T-helper 17 cell (primary cell): ENCODE measurements at regions not wholly inside any gene's neighbourhood (a gene's known extent, or its start where the extent isn't known, plus 50 kb on each side); places are given as distances from the start of the nearest gene placed in this dataset.
A peak's percentile ranks its signal among the peaks of the same experiment; 100 is the strongest.

ENCODE experiments used
- ATAC-seq: fragments of 150-1000 bp; cut with Tn5 transposase; 2 replicates; pipeline ENCODE4 v1.10.0; 2021; ENCODE audit warnings: mild to moderate bottlenecking, moderate library complexity
- DNase-seq, 3 donors: peaks; one replicate each; pipeline versions ENCODE4 v3.0.0 to v3.0.0-alpha.2; 2020 to 2021
- H3K9me3 ChIP-seq: one replicate; pipeline ENCODE4 v1.7.0; 2013; ENCODE audit warnings: low read length, mild to moderate bottlenecking; ENCODE audit not compliant: control insufficient read depth, poor library complexity, severe bottlenecking
- H3K27ac Mint-ChIP-seq: one replicate; pipeline ENCODE4 v1.8.0; 2022; ENCODE audit warnings: mild to moderate bottlenecking, moderate library complexity, mixed read lengths
- H3K27me3 Mint-ChIP-seq: one replicate; pipeline ENCODE4 v1.8.0; 2022; ENCODE audit warnings: mixed read lengths
- H3K36me3 Mint-ChIP-seq: one replicate; pipeline ENCODE4 v1.8.0; 2022; ENCODE audit warnings: low read depth, mixed read lengths
- H3K4me1 Mint-ChIP-seq: one replicate; pipeline ENCODE4 v1.8.0; 2022; ENCODE audit warnings: mild to moderate bottlenecking, mixed read lengths
- H3K4me3 Mint-ChIP-seq: one replicate; pipeline ENCODE4 v1.8.0; 2022; ENCODE audit warnings: mild to moderate bottlenecking, moderate library complexity, mixed read lengths

GRCh38 chr1:199657449-199657848, 370.1 kb upstream of the NR5A2 start:
- Mint-ChIP-seq H3K4me3 (no peak overlapping the region), H3K27me3 (peaks cover 50% of the 10 kb centered on the region), H3K27ac (no peak overlapping the region), H3K4me1 (no peaks in the 10 kb centered on the region), H3K36me3 (no peaks in the 10 kb centered on the region)
- ATAC-seq (no peak), DNase-seq (no peak)
- no peaks in the 10 kb centered on the region for H3K9me3 ChIP-seq

GRCh38 chr1:199660071-199660470, 367.4 kb upstream of the NR5A2 start:
- H3K27me3 Mint-ChIP-seq, result peaks cover 58% of the 10 kb centered on the region
- H3K27ac Mint-ChIP-seq, result no peak overlapping the region
- peaks cover 2% of the 10 kb centered on the region for H3K4me1 Mint-ChIP-seq
- DNase-seq (no peak), ATAC-seq (no peak)
- H3K36me3 Mint-ChIP-seq, result peaks cover 3% of the 10 kb centered on the region
- no peak overlapping the region for H3K4me3 Mint-ChIP-seq
- no peaks in the 10 kb centered on the region for H3K9me3 ChIP-seq

- DNase-seq (no peak), ATAC-seq (no peak)
- Mint-ChIP-seq H3K4me3 (no peak overlapping the region), H3K27me3 (peaks cover 36% of the 10 kb centered on the region), H3K4me1 (peaks cover 2% of the 10 kb centered on the region), H3K27ac (no peak overlapping the region), H3K36me3 (peaks cover 3% of the 10 kb centered on the region)
- no peaks in the 10 kb centered on the region for H3K9me3 ChIP-seq
Measured at GRCh38 chr1:199665371-199665770, 362.1 kb upstream of the NR5A2 start.

GRCh38 chr1:199667089-199667488, 360.4 kb upstream of the NR5A2 start:
- peaks cover 4% of the 10 kb centered on the region for H3K4me1 Mint-ChIP-seq

GRCh38 chr1:199669916-199670315, 357.6 kb upstream of the NR5A2 start:
- no peak for DNase-seq
- no peaks in the 10 kb centered on the region for H3K9me3 ChIP-seq
- Mint-ChIP-seq H3K4me1 (peaks cover 2% of the 10 kb centered on the region), H3K27me3 (peaks cover 23% of the 10 kb centered on the region), H3K27ac (no peak overlapping the region), H3K4me3 (no peak overlapping the region), H3K36me3 (peaks cover 1% of the 10 kb centered on the region)
- no peak for ATAC-seq

More at GRCh38 chr1:199667089-199667488, 360.4 kb upstream of the NR5A2 start:
- H3K36me3 Mint-ChIP-seq, result peaks cover 3% of the 10 kb centered on the region
- no peak for DNase-seq
- no peaks in the 10 kb centered on the region for H3K9me3 ChIP-seq
- H3K4me3 Mint-ChIP-seq, result no peak overlapping the region
- H3K27ac Mint-ChIP-seq, result no peak overlapping the region
- H3K27me3 Mint-ChIP-seq, result peaks cover 27% of the 10 kb centered on the region
- no peak for ATAC-seq

- H3K27ac Mint-ChIP-seq, result no peak overlapping the region
- peaks cover 3% of the 10 kb centered on the region for H3K36me3 Mint-ChIP-seq
- no peaks in the 10 kb centered on the region for H3K9me3 ChIP-seq
- DNase-seq (no peak), ATAC-seq (no peak)
- H3K4me1 Mint-ChIP-seq, result peaks cover 2% of the 10 kb centered on the region
- no peak overlapping the region for H3K4me3 Mint-ChIP-seq
- H3K27me3 Mint-ChIP-seq, result peaks cover 24% of the 10 kb centered on the region
Measured at GRCh38 chr1:199671684-199672083, 355.8 kb upstream of the NR5A2 start.

GRCh38 chr1:199675937-199676336, 351.6 kb upstream of the NR5A2 start:
- Mint-ChIP-seq H3K4me1 (no peaks in the 10 kb centered on the region), H3K27ac (no peak overlapping the region), H3K27me3 (peaks cover 16% of the 10 kb centered on the region), H3K36me3 (peaks cover 3% of the 10 kb centered on the region), H3K4me3 (no peak overlapping the region)
- DNase-seq, result no peak
- ATAC-seq, result no peak
- H3K9me3 ChIP-seq, result no peaks in the 10 kb centered on the region

- DNase-seq (no peak), ATAC-seq (no peak)
- Mint-ChIP-seq H3K27me3 (peaks cover 7% of the 10 kb centered on the region), H3K4me3 (no peak overlapping the region), H3K27ac (no peak overlapping the region), H3K4me1 (peaks cover 5% of the 10 kb centered on the region), H3K36me3 (peaks cover 3% of the 10 kb centered on the region)
- H3K9me3 ChIP-seq, result no peaks in the 10 kb centered on the region
Measured at GRCh38 chr1:199678771-199679170, 348.7 kb upstream of the NR5A2 start.

- Mint-ChIP-seq H3K4me1 (peaks cover 5% of the 10 kb centered on the region), H3K36me3 (no peaks in the 10 kb centered on the region), H3K27me3 (peaks cover 9% of the 10 kb centered on the region), H3K27ac (no peak overlapping the region), H3K4me3 (no peak overlapping the region)
- no peaks in the 10 kb centered on the region for H3K9me3 ChIP-seq
- DNase-seq (no peak), ATAC-seq (no peak)
Measured at GRCh38 chr1:199682081-199682480, 345.4 kb upstream of the NR5A2 start.

GRCh38 chr1:199684686-199685273, 342.7 kb upstream of the NR5A2 start:
- ATAC-seq (peak; percentile 66), DNase-seq (no peak)
- peaks cover 5% of the 10 kb centered on the region for H3K4me1 Mint-ChIP-seq
- H3K9me3 ChIP-seq, result no peaks in the 10 kb centered on the region
- no peak overlapping the region for H3K27ac Mint-ChIP-seq
- H3K4me3 Mint-ChIP-seq, result no peak overlapping the region
- peaks cover 33% of the 10 kb centered on the region for H3K27me3 Mint-ChIP-seq
- H3K36me3 Mint-ChIP-seq, result no peaks in the 10 kb centered on the region

- H3K4me1 Mint-ChIP-seq, result peaks cover 5% of the 10 kb centered on the region
- ATAC-seq (no peak), DNase-seq (no peak)
- no peaks in the 10 kb centered on the region for H3K36me3 Mint-ChIP-seq
- no peaks in the 10 kb centered on the region for H3K9me3 ChIP-seq
- no peak overlapping the region for H3K4me3 Mint-ChIP-seq
- H3K27ac Mint-ChIP-seq, result no peak overlapping the region
- peaks cover 37% of the 10 kb centered on the region for H3K27me3 Mint-ChIP-seq
Measured at GRCh38 chr1:199685369-199685768, 342.1 kb upstream of the NR5A2 start.

GRCh38 chr1:199687321-199687720, 340.2 kb upstream of the NR5A2 start:
- H3K4me1 Mint-ChIP-seq, result no peaks in the 10 kb centered on the region
- H3K36me3 Mint-ChIP-seq, result peaks cover 3% of the 10 kb centered on the region
- DNase-seq (no peak), ATAC-seq (no peak)
- no peak overlapping the region for H3K4me3 Mint-ChIP-seq
- H3K27ac Mint-ChIP-seq, result no peak overlapping the region
- H3K9me3 ChIP-seq, result no peaks in the 10 kb centered on the region
- peaks cover 46% of the 10 kb centered on the region for H3K27me3 Mint-ChIP-seq

- DNase-seq (no peak), ATAC-seq (no peak)
- no peaks in the 10 kb centered on the region for H3K9me3 ChIP-seq
- Mint-ChIP-seq H3K4me1 (no peaks in the 10 kb centered on the region), H3K27me3 (peaks cover 53% of the 10 kb centered on the region), H3K4me3 (no peak overlapping the region), H3K27ac (no peak overlapping the region), H3K36me3 (peaks cover 3% of the 10 kb centered on the region)
Measured at GRCh38 chr1:199688133-199688676, 339.3 kb upstream of the NR5A2 start.

GRCh38 chr1:199688774-199689173, 338.7 kb upstream of the NR5A2 start:
- no peaks in the 10 kb centered on the region for H3K4me1 Mint-ChIP-seq
- no peak overlapping the region for H3K27ac Mint-ChIP-seq
- no peak overlapping the region for H3K4me3 Mint-ChIP-seq
- peaks cover 3% of the 10 kb centered on the region for H3K36me3 Mint-ChIP-seq
- H3K9me3 ChIP-seq, result no peaks in the 10 kb centered on the region
- peaks cover 57% of the 10 kb centered on the region for H3K27me3 Mint-ChIP-seq
- DNase-seq (no peak), ATAC-seq (no peak)
